GM21526 (cell line): ENCODE measurements at regions not wholly inside any gene's neighbourhood (a gene's known extent, or its start where the extent isn't known, plus 50 kb on each side); places are given as distances from the start of the nearest gene placed in this dataset.
"Not testable (repeated sequence)": the region's sequence is repeated elsewhere in the genome, so short reads cannot be mapped to it uniquely, and the experiment has no call there.

Source experiments
- ATAC-seq: cut with Tn5 transposase; IDR thresholded peaks from one replicate; pipeline ENCODE4 v1.9.1; 2021; ENCODE audit warnings: moderate library complexity; ENCODE audit not compliant: unreplicated experiment, low FRiP score

DNA sequence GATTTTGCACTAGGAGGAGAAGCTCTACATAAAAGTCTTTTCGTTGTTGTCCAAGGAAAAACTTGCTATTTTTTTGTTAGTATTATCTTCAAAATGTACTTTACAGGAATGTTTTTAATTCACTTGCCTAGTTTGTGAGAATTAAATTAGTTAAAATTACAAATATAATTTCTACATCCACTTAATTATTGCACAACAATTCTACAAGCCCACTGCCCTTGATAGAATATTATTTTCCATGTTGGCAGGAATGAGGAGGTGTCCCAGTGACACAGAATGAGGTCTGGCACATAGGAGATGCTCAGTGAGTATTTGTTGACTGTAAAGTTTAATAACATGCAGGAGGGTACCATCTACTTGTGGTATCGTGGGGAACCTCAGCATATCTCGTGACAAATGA lies 255.4 kb downstream of the SDHAF3 start:
- no peak for ATAC-seq

GRCh38 chr7:97373736-97374135 lies 256.2 kb downstream of the SDHAF3 start:
- ATAC-seq = no peak

GRCh38 chr7:97377713-97378112 lies 260.2 kb downstream of the SDHAF3 start:
- ATAC-seq = no peak

GRCh38 chr7:97381815-97382554 lies 264.5 kb downstream of the SDHAF3 start:
- no peak for ATAC-seq

DNA sequence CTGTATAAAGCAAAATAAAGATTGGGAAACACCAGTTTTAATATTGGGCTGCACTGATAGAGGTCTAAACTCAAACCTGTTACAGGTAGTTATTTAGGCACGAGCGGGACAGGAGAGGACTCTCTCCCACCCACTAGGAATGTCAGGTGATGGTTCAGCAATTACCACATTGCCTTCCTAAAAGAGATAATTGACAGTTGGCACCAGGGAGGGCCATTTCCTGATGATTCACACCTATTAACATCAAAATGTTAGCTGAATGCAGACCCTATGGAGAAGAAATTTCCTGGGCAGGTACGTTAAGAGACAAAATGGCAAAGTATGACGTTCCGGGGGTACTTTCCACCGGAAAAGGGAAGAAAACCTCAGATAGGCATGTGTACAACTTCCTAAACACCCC lies 272.6 kb downstream of the SDHAF3 start:
- no peak for ATAC-seq

- no peak for ATAC-seq
These were observed 273.6 kb downstream of the SDHAF3 start for GRCh38 chr7:97390915-97391593.

DNA sequence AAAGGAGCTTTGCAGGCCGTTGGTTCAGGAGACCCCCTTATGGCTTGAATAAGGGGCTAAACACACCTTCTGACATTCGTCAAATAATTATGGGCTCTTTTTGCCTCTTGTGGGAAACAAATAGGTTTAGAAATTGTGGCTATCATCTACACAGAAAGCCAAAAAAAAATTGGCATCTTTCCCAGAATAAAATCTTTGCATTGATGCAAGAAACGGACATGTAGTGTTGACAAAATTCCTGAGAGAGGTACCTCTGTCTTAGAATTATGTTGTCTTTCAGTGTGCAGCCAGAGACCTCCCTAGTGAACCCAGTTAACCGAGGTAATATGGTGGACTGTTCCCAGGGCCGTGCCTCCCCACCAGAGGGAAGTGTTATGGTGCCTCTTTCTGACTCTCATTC lies 283.9 kb downstream of the SDHAF3 start:
- ATAC-seq = no peak

DNA sequence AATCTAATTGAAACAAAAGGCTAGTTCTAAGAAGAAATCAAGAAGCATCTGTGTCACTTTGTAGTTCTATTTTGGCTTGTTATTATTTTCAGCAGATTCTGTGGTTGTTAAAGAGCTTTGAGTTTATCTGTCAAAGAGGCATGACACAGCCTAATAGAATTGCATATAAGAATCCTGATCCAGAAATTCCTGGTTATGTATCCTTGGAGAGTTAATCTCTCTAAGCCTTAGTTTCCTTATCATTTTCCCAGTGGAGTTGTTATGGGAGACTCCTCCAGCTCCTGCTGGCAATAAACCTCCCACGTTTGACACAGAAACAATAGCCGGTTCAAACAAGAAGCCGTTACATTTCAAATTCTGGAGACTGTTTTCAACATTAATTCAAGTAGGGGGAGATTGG lies 288.3 kb downstream of the SDHAF3 start:
- no peak for ATAC-seq

DNA sequence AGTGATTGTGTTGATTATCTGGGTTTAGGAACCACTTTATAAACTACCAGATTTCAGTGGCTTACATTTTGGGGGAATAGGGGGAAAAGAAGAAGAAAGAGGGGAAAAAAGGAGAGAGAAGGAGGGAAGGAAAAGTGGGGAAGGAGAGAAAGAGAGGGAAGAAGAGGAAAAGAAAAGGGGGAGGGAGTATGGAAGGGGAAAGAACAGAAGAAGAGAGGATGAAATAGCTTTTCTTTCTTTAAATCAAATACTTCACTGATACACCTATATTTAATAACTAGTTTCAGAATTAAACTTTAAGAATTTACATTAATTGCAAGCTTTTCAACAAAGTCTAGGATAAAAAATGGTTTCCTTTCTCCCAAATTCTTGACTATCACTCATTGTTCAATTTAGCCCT lies 289.6 kb downstream of the SDHAF3 start:
- no peak for ATAC-seq

GRCh38 chr7:97409346-97409745 lies 291.8 kb downstream of the SDHAF3 start:
- no peak for ATAC-seq

GRCh38 chr7:97418312-97418711 lies 300.8 kb downstream of the SDHAF3 start:
- no peak for ATAC-seq

GRCh38 chr7:97419898-97420297 lies 302.4 kb downstream of the SDHAF3 start:
- ATAC-seq = no peak

DNA sequence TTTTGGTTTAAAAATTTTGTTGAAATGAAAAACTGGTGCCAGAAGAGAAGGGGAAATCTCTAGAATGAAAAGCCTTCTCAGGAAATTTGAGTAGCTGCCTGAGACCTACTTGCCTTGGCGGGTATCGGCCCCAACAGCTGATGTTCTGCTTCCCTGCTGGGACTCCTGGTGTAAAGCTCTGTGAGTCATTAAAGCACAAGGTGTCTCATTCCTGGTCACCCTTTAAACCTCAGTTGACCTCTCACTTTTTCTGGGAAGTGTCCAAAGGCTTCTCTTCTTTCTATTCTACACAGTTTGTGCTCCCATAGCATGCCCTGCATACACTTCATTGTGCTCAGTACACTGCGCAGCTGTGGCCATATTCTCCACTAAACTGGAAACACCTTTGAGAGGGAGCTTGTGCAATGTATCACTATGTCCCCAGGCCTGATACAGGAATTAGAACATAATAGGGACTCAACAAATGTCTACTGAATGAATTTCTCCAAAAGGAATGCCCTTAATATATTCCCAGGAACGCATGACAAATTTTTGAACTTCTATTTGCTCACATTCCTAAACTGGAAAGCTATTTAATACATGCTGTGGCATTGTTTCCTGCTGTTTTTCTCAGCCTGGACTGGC lies 303.9 kb downstream of the SDHAF3 start:
- ATAC-seq = no peak

DNA sequence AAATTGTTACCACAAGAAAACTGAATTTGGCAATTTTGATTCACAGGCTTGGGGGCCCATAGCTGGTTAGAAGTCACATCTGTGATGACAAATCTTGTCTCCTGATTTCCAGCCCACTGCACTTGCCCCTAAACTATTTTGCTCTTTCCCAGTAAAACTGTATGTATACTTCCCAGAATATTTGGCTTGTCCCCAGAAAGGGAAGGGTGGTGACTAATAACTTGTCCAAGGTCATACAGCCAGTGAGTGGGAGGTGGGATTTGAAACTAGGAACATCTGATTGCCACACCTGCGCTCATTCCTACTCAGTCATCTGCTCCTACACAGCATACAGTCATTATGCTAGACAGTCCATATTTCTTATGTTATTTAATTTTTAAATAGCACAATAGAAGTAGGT lies 304.5 kb downstream of the SDHAF3 start:
- no peak for ATAC-seq

- no peak for ATAC-seq
These were observed 301.9 kb upstream of the TAC1 start for GRCh38 chr7:97430006-97430405.

- ATAC-seq = no peak
These were observed 292.2 kb upstream of the TAC1 start for GRCh38 chr7:97439637-97440214.

DNA sequence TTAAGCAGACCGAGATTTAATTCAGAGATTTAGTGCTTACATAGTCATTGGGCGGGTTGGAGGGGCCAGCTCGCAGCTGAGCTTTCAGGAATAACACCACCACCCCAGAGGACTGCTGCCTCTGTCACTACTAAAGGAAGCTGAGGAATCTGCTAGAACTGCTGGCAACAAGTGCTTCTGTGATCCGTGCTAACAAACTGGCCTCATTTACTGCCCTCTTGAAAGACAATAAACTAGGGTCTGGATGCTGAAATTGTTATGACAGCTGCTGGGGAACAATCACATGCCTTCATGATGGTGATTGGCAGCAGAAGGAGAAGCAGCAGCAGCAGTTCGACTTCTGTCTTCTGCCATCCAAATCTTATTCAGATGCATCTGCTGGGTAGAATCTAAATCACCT lies 285.5 kb upstream of the TAC1 start:
- no peak for ATAC-seq

DNA sequence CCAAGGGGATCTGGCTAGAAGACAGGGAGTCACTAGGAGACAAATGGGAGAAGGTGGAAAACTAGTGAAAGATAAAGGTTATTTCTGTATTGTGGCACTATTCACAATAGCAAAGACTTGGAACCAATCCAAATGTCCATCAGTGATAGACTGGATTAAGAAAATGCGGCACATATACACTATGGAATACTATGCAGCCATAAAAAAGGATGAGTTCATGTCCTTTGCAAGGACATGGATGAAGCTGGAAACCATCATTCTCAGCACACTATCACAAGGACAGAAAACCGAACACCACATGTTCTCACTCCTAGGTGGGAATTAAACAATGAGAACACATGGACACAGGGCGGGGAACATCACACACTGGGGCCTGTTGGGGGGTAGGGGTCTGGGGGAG lies 282.4 kb upstream of the TAC1 start:
- not testable (repeated sequence) for ATAC-seq

- ATAC-seq = no peak
These were observed 281.4 kb upstream of the TAC1 start for GRCh38 chr7:97450516-97450915.

GRCh38 chr7:97454636-97455035 lies 277.2 kb upstream of the TAC1 start:
- no peak for ATAC-seq

DNA sequence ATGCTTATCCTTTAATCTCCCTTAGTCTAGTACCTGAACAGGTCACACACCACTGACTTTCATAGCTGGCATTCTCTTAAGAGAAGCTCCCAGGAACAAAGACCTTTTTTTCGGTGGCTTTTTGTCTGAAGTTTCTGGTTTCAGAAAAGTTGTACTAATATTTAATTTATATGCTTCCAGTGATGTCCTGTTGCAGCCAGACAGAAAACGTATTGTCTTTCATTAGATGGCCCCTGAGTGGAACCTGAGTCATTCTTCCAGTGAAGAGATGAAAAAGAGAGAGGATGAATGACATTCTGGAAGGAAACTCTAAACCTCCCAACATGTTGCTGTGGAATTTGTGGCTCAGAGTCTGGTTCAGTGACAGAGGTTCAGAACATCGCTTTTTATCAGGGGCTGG lies 274.8 kb upstream of the TAC1 start:
- ATAC-seq = no peak

DNA sequence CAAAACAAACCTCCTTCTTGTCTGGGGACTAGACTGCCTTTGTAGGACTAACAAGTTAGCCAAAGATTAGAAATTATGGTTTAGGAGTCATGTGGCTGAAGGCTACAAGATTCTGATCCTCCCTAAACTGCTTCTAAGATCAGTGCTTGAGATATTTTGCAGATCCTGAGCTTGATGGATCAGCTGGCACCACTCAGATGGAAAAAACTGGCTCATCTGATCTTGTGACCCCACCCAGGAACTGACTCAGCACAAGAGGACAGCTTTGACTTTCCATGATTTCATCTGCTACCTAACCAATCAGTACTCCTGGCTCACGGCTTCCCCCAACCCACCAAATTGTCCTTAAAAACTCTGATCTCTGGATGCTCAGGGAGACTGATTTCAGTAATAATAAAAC lies 271.5 kb upstream of the TAC1 start:
- no peak for ATAC-seq
